Skeletal muscle satellite cell (primary cell): ENCODE measurements at regions not wholly inside any gene's neighbourhood (a gene's known extent, or its start where the extent isn't known, plus 50 kb on each side); places are given as distances from the start of the nearest gene placed in this dataset.
"Not testable (repeated sequence)": the region's sequence is repeated elsewhere in the genome, so short reads cannot be mapped to it uniquely, and the experiment has no call there.

Source experiments
- H3K27me3 ChIP-seq: 2 replicates; pipeline ENCODE4 v1.7.0; 2013; ENCODE audit warnings: low read length; ENCODE audit not compliant: control insufficient read depth, insufficient read depth
- H3K36me3 ChIP-seq: 2 replicates; pipeline ENCODE4 v1.7.0; 2013; ENCODE audit warnings: mild to moderate bottlenecking, control low read depth, low read length; ENCODE audit not compliant: insufficient read depth
- H3K4me1 ChIP-seq: 2 replicates; pipeline ENCODE4 v1.7.0; 2013; ENCODE audit warnings: low read length; ENCODE audit not compliant: control insufficient read depth, insufficient read depth
- H3K4me2 ChIP-seq: 2 replicates; pipeline ENCODE4 v1.7.0; 2013; ENCODE audit warnings: mild to moderate bottlenecking, low read length
- H3K4me3 ChIP-seq: 2 replicates; pipeline ENCODE4 v1.7.0; 2013; ENCODE audit warnings: low read length
- H3K9ac ChIP-seq: 2 replicates; pipeline ENCODE4 v1.7.0; 2013; ENCODE audit warnings: mild to moderate bottlenecking, low read depth, low read length, moderate library complexity
- H3K9me3 ChIP-seq: replicated peaks from 2 replicates; pipeline ENCODE4 v1.7.0; 2013; ENCODE audit warnings: mild to moderate bottlenecking, control low read depth, low read length

DNA sequence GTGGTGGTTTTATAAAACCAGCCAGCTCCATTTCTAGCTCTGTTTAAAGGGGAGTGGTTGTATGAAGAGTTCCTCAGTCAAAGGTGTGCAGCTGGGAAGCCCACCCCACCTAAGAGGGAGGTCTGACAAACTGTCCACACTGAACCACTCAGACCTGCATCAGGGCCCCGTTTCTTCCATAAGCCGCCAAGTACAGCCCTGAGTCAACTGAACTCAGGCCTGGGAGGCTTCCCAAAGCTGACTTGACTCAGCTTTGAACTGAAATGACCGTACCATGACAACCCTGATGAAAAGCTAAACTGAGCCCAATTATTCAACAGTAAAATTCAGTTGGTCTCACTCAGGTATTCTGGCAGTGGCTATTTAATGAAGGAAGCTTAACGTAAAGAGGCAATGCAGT is 4027.4 kb upstream of the TPTE start:
- not testable (repeated sequence) for H3K9ac ChIP-seq, H3K9me3 ChIP-seq, H3K4me2 ChIP-seq, H3K36me3 ChIP-seq, H3K4me1 ChIP-seq, H3K27me3 ChIP-seq, H3K4me3 ChIP-seq

DNA sequence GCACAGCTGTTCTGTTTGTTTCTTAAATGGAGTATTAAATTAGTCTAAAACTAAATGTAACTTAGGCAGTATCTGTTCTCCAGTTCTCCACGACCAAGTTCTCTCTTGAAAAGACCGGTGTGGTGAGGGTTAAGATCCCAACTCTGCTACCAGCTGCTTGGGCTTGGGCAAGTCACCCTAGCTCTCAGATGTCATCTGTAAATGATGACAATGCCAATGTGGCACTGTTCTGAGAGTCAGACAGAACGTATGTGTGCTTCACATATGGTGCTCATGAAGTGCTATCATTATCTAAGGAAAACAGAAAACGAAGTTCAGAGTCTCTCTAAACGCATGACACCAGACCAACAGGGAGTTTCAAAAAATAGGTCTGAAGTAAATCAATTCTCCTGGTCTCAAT is 4025.0 kb upstream of the TPTE start:
- H3K9me3 ChIP-seq, H3K36me3 ChIP-seq: not testable (repeated sequence)

DNA sequence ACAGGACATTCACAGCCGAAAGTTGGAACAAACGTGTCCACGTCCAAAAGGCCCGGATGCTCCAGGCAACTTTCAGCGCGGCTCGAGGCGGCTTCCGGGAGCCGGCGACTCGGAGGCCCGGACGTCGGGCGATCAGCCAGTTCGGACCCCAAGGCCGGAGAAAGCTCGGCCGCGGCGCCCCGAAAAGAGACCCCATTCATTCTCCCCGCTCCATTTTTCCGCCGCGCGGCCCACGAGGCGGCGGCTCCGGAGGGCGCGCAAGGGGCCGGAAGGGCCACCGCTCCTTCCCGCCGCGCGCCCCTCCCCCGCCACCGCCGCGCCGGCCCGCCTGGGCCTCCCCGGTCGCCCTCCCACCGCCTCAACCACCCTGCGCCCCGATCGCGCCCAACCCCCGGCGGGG is 4022.7 kb upstream of the TPTE start:
- not testable (repeated sequence) for H3K4me2 ChIP-seq, H3K4me1 ChIP-seq, H3K9me3 ChIP-seq, H3K36me3 ChIP-seq, H3K27me3 ChIP-seq
- Histone ChIP-seq H3K4me3 (peak overlapping the region; percentile 47), H3K9ac (peak overlapping the region; percentile 67)

More for the DNA sequence above, 4025.0 kb upstream of the TPTE start:
- H3K9ac ChIP-seq, H3K27me3 ChIP-seq, H3K4me1 ChIP-seq, H3K4me2 ChIP-seq, H3K4me3 ChIP-seq: not testable (repeated sequence)

DNA sequence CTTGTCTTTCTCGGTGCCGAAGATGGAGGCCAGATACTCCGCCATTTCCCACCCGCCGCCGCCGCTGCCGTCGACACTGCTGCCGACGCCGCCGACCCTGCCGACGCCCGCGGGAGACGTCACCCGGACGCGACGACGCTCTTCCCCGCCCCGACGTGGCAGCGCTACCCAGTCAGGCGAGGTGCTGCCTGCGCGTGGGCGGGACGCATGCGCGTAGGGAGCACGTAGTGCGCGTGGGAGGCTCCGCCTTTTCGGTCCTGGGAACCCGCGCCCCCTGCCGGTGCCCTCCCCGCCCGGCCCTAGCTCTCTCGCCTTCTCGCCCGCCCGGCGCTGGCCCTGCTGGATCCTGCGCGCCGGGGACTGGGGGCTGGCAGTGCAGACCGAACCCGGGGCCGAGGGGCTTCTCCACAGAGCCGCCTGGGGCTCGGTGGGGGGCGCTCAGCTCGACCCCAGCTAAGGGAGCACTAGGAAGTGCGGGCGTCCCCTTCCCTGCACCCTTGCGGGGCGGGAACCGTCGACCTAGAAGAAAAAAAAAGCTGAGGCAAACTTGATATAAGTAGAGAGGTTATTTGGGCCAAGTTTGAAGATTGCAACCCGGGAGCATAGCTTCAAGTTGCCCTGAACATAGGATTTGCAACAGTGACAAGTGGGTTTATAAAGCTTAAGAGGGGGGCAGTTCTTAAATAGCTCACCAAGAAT is 4022.1 kb upstream of the TPTE start:
- not testable (repeated sequence) for H3K4me3 ChIP-seq, H3K36me3 ChIP-seq, H3K9ac ChIP-seq, H3K9me3 ChIP-seq, H3K4me2 ChIP-seq, H3K4me1 ChIP-seq, H3K27me3 ChIP-seq

DNA sequence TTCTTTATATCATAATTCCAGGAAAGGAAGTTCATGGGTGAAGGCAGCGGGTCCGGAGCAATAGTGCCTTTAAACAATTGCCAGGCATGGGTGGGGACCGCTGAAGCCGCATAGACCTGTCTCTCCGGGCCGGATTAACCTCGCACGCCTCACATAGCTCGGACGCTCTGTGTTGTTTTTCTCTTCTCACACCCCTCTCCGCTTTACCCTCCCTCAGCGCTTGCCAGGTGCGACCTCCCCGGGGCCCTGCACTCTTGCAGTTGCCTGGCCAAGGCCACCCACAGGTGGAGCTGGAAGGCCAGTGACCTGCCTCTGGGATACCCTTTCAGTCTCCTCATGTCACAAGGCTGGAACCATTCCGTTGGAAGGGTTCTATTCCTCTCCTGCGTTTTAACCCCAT is 4021.5 kb upstream of the TPTE start:
- H3K9me3 ChIP-seq, H3K4me3 ChIP-seq, H3K9ac ChIP-seq, H3K4me2 ChIP-seq, H3K36me3 ChIP-seq, H3K4me1 ChIP-seq, H3K27me3 ChIP-seq: not testable (repeated sequence)

DNA sequence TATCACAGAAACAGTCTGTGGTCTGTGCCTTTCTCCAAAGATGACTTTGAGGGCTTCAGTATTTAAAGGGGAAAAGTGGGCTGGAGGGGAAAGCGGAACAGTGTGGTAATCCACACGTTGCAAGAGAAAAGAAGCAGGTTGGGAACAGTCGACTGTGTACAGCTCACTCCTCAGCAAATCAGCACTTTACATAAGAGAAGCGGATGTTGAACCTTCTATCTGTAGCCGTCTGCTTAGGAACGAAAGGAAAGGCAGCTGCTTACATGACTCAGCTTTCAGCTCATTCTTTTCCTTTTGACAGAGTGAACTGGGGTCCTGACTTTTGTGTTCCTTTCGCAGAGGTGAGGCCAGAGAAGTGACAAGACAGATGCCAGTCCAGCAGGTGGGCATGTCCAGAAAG is 4020.7 kb upstream of the TPTE start:
- H3K4me3 ChIP-seq, H3K36me3 ChIP-seq, H3K4me1 ChIP-seq, H3K27me3 ChIP-seq, H3K9ac ChIP-seq, H3K9me3 ChIP-seq, H3K4me2 ChIP-seq: not testable (repeated sequence)

DNA sequence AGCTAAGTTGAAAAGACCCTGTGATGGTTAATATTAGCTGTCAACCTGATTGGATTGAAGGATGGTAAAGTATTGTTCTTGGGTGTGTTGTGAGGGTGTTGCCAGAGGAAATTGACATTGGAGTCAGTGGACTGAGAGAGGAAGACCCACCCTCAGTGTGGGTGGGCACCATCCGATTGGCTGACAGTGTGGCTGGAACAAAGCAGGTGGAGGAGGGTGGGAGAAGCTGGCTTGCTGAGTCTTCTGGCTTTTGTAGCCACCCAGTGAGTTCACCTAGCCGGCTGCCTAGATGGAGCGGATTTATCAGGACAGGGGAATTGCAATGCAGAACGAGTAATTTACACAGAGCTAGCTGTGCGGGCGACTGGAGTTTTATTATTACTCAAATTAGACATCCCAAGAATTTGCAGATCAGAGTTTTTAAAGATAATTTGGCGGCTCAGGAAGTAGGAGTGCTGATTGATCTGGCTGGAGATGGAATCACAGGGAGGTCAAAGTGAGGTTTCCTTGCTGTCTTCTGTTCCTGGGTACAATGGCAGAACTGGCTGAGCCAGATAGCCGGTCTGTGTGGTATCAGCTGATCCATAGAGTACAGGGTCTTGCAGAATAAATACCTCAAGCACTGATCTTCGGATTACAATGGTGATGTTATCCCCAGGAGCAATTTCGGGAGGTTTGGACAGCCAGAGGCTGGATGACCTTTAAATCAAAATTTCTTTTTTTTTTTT is 4015.1 kb upstream of the TPTE start:
- not testable (repeated sequence) for H3K9ac ChIP-seq, H3K4me3 ChIP-seq, H3K27me3 ChIP-seq, H3K4me2 ChIP-seq, H3K36me3 ChIP-seq, H3K4me1 ChIP-seq, H3K9me3 ChIP-seq

DNA sequence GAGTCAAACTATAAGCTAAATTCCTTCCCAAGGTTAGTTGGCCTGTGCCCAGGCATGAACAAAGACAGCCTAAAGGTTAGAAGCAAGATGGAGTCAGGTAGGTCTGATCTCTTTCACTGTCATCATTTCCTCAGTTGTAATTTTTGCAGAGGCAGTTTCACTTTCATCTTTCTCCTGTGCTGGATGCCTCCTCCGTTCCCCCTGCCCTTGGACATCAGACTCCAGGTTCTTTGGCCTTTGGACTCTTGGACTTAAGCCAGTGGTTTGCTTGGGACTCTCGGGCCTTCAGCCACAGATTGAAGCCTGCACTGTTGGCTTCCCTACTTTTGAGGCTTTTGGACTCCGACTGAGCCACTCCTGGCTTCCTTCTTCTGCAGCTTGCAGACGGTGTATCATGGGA is 4013.8 kb upstream of the TPTE start:
- not testable (repeated sequence) for H3K36me3 ChIP-seq, H3K9me3 ChIP-seq, H3K4me3 ChIP-seq, H3K27me3 ChIP-seq, H3K4me1 ChIP-seq, H3K9ac ChIP-seq, H3K4me2 ChIP-seq

DNA sequence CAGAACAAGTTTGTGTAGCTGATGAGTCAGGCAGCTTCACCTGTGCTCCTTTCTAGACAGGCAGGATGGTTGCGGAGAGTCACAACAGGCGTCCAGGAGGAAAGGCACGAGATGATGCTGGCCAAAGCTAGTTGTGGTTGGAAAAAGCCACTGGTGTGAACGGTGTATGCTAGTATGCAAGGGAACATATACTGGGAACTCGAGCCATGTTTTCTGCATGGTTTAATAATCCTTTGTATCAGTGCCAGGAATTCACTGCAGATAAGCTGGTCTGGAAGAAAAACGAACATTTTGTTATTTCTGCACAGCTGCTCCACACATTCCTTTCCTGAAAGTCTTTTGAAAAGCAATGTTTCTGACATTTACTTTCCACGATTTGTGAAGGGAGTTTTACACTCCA is 3999.6 kb upstream of the TPTE start:
- H3K36me3 ChIP-seq, H3K9ac ChIP-seq, H3K4me1 ChIP-seq, H3K4me3 ChIP-seq, H3K4me2 ChIP-seq, H3K9me3 ChIP-seq, H3K27me3 ChIP-seq: not testable (repeated sequence)

DNA sequence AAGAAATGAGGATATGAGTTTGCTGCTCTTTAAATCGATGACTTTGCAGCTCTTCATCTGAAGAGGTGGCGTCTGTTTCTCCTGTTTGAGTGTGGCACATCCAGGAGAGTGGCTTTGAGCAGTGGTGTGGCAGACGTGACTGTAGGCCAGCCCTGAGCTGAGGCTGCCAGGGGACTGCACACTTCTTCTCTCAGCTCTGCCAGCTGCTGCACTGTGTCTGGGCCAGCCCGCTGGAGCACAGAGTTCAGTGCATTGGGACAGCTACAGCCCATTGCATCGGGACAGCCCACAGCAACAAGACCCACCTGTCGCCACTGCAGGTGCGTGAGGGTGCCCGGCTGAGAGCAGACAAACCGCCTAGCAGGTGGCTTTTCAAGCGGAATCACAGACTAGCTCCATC is 3995.2 kb upstream of the TPTE start:
- H3K9ac ChIP-seq, H3K27me3 ChIP-seq, H3K9me3 ChIP-seq, H3K4me1 ChIP-seq, H3K36me3 ChIP-seq, H3K4me2 ChIP-seq, H3K4me3 ChIP-seq: not testable (repeated sequence)

DNA sequence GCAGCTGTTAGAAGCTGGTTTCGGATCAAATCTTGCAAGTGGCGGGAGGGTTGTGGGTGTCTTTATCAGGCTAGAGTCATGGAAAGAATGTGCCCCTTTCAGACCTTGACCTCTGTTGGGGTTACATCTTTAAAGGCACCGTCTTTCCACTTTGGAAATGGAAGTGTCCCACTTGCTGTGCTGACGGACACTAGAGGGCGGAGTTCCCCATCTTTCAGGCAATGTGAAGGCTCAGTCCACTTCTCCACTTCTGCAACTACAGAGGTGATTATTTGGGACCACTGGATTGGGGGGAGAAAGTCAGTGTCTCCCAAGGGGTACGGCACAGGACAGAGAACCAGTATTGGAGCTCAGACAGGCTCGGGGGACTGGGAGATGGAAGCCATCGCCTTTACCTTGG is 3990.7 kb upstream of the TPTE start:
- not testable (repeated sequence) for H3K4me2 ChIP-seq, H3K9me3 ChIP-seq, H3K27me3 ChIP-seq, H3K4me1 ChIP-seq, H3K36me3 ChIP-seq, H3K4me3 ChIP-seq, H3K9ac ChIP-seq

DNA sequence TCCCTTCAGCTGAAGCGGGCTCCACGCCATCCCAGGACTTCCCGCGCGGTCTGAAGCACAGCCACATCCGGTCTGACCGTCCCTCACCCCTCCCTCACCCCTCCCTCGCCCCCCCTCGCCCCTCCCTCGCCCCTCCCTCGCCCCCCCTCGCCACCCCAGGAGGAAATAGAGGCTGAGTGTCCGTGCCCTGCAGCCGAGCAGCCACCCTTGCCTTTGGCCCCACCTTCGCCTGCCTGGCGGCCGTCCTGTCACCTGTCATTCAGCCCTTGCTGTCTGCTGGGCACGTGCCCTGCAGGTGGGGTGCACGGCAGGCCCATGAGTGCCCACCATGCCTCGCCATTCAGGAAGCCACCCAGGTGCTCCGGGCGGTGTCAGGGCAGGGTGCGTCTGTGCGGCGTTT is 3988.1 kb upstream of the TPTE start:
- H3K27me3 ChIP-seq, H3K36me3 ChIP-seq, H3K4me1 ChIP-seq, H3K9ac ChIP-seq, H3K9me3 ChIP-seq, H3K4me3 ChIP-seq, H3K4me2 ChIP-seq: not testable (repeated sequence)
